ENCODE measurements at regions not wholly inside any gene's neighbourhood (a gene's known extent, or its start where the extent isn't known, plus 50 kb on each side); places are given as distances from the start of the nearest gene placed in this dataset.

DNA sequence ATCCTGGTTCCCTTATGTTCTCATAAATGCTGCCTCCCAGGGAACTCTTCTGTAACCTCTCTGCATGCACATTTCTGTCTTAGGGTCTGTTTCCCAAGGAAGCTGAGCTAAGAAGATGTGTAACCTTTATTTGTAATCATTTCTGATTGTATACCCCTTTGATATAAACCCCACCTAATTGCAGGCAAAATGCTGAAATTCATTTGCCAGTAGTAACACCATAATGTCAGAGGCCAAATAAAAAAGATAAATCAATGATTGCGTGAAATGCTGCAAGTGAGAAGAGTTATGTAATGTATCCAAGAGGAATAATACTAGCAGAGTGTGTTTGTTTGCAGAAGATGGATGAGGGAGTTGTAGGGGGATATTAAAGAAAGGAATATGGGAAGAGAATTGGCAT lies 822.6 kb upstream of the GRAMD2B start:
- DNase-seq: no peak
- Mint-ChIP-seq H3K27me3 (no peaks in the 10 kb centered on the region), H3K4me1 (ENCODE audit: low read depth) (no peaks in the 10 kb centered on the region), H3K27ac (no peak overlapping the region), H3K9me3 (no peaks in the 10 kb centered on the region), H3K4me3 (no peak overlapping the region), H3K36me3 (no peaks in the 10 kb centered on the region)
- CTCF ChIA-PET: no interaction called here
- POLR2A ChIA-PET: no interaction called here
- intact Hi-C loops (cut with micrococcal nuclease): no loop called here

DNA sequence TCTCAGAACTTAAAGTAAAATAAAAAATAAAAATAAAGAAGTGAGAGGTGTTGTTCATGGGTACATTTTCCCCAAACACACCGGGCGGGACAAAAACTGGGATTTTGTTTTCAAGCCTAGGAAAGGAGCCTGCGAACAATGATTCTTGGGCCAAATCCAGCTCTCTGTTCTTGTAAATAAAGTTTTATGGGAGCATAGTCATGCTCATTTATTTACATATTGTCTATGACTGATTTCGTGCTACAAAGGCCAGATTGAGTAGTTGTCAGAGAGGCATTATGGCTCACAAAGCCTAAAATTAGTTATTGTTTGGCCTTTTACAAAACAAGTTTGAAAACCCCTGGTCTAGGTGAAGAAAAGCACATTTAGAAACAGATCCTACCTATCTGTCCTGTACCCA lies 821.0 kb upstream of the GRAMD2B start:
- no peaks in the 10 kb centered on the region for H3K4me1 Mint-ChIP-seq (ENCODE audit: low read depth)
- H3K27me3 Mint-ChIP-seq: no peaks in the 10 kb centered on the region
- DNase-seq: no peak
- H3K36me3 Mint-ChIP-seq: no peaks in the 10 kb centered on the region
- no peak overlapping the region for H3K4me3 Mint-ChIP-seq
- no peaks in the 10 kb centered on the region for H3K9me3 Mint-ChIP-seq
- ChIA-PET POLR2A (no interaction called here), CTCF (no interaction called here)
- intact Hi-C loops (cut with micrococcal nuclease): no loop called here
- H3K27ac Mint-ChIP-seq: no peak overlapping the region

DNA sequence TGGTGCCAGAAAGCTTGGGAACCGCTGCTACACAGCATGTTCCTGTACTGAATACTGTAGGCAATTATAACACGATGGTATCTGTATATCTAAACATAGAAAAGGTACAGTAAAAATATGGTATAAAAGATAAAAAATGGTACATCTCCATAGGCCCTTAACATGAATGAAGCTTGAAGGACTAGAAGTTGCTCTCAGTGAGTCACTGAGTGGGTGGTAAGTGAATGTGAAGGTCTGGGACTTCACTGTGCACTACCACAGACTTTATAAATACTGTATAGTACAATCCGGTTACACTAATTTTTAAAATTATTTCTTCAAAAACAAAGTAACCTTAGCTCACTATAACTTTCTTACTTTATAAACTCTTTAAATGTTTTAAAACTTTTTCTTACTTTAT lies 819.9 kb upstream of the GRAMD2B start:
- POLR2A ChIA-PET: no interaction called here
- Mint-ChIP-seq H3K36me3 (no peaks in the 10 kb centered on the region), H3K9me3 (no peaks in the 10 kb centered on the region), H3K4me3 (no peak overlapping the region), H3K27ac (no peak overlapping the region), H3K4me1 (ENCODE audit: low read depth) (no peaks in the 10 kb centered on the region), H3K27me3 (no peaks in the 10 kb centered on the region)
- intact Hi-C loops (cut with micrococcal nuclease): no loop called here
- CTCF ChIA-PET: no interaction called here
- DNase-seq: no peak

GRCh38 chr5:125604104-125604503 lies 819.1 kb upstream of the GRAMD2B start:
- Mint-ChIP-seq H3K9me3 (no peaks in the 10 kb centered on the region), H3K4me1 (ENCODE audit: low read depth) (no peaks in the 10 kb centered on the region), H3K36me3 (no peaks in the 10 kb centered on the region), H3K27ac (no peak overlapping the region), H3K27me3 (no peaks in the 10 kb centered on the region), H3K4me3 (no peak overlapping the region)
- DNase-seq: no peak
- CTCF ChIA-PET: no interaction called here
- POLR2A ChIA-PET: no interaction called here
- intact Hi-C loops (cut with micrococcal nuclease): no loop called here

GRCh38 chr5:125607018-125607417 lies 816.2 kb upstream of the GRAMD2B start:
- intact Hi-C loops (cut with micrococcal nuclease): no loop called here
- Mint-ChIP-seq H3K4me1 (ENCODE audit: low read depth) (no peaks in the 10 kb centered on the region), H3K27ac (no peak overlapping the region)

GRCh38 chr5:125609011-125609410 lies 814.2 kb upstream of the GRAMD2B start:
- no peak overlapping the region for H3K4me3 Mint-ChIP-seq
- DNase-seq: no peak
- H3K27me3 Mint-ChIP-seq: no peaks in the 10 kb centered on the region
- ChIA-PET POLR2A (no interaction called here), CTCF (no interaction called here)
- no peak overlapping the region for H3K27ac Mint-ChIP-seq
- no peaks in the 10 kb centered on the region for H3K36me3 Mint-ChIP-seq
- intact Hi-C loops (cut with micrococcal nuclease): no loop called here
- H3K4me1 Mint-ChIP-seq (ENCODE audit: low read depth): no peaks in the 10 kb centered on the region
- H3K9me3 Mint-ChIP-seq: peaks cover 8% of the 10 kb centered on the region

More at GRCh38 chr5:125607018-125607417, 816.2 kb upstream of the GRAMD2B start:
- H3K4me3 Mint-ChIP-seq: no peak overlapping the region
- no peaks in the 10 kb centered on the region for H3K27me3 Mint-ChIP-seq
- no peaks in the 10 kb centered on the region for H3K36me3 Mint-ChIP-seq
- POLR2A ChIA-PET: no interaction called here
- CTCF ChIA-PET: no interaction called here
- H3K9me3 Mint-ChIP-seq: peaks cover 5% of the 10 kb centered on the region
- DNase-seq: no peak

- intact Hi-C loops (cut with micrococcal nuclease): no loop called here
- Mint-ChIP-seq H3K36me3 (no peaks in the 10 kb centered on the region), H3K9me3 (peaks cover 8% of the 10 kb centered on the region), H3K27me3 (no peaks in the 10 kb centered on the region), H3K4me3 (no peak overlapping the region), H3K4me1 (ENCODE audit: low read depth) (no peaks in the 10 kb centered on the region), H3K27ac (no peak overlapping the region)
- ChIA-PET CTCF (no interaction called here), POLR2A (no interaction called here)
- DNase-seq: no peak
These were observed 812.3 kb upstream of the GRAMD2B start for GRCh38 chr5:125610892-125611291.

- Mint-ChIP-seq H3K27me3 (no peaks in the 10 kb centered on the region), H3K27ac (no peak overlapping the region), H3K4me1 (ENCODE audit: low read depth) (no peaks in the 10 kb centered on the region), H3K4me3 (no peak overlapping the region), H3K36me3 (no peaks in the 10 kb centered on the region), H3K9me3 (peaks cover 8% of the 10 kb centered on the region)
- DNase-seq: no peak
- intact Hi-C loops (cut with micrococcal nuclease): no loop called here
- POLR2A ChIA-PET: no interaction called here
- CTCF ChIA-PET: no interaction called here
These were observed 811.7 kb upstream of the GRAMD2B start for GRCh38 chr5:125611541-125611940.

GRCh38 chr5:125612181-125612721 lies 811.0 kb upstream of the GRAMD2B start:
- Mint-ChIP-seq H3K4me1 (ENCODE audit: low read depth) (no peaks in the 10 kb centered on the region), H3K4me3 (no peak overlapping the region), H3K27me3 (no peaks in the 10 kb centered on the region), H3K27ac (no peak overlapping the region), H3K9me3 (peaks cover 8% of the 10 kb centered on the region), H3K36me3 (no peaks in the 10 kb centered on the region)
- intact Hi-C loops (cut with micrococcal nuclease): no loop called here
- no peak for DNase-seq
- CTCF ChIA-PET: no interaction called here
- POLR2A ChIA-PET: no interaction called here

DNA sequence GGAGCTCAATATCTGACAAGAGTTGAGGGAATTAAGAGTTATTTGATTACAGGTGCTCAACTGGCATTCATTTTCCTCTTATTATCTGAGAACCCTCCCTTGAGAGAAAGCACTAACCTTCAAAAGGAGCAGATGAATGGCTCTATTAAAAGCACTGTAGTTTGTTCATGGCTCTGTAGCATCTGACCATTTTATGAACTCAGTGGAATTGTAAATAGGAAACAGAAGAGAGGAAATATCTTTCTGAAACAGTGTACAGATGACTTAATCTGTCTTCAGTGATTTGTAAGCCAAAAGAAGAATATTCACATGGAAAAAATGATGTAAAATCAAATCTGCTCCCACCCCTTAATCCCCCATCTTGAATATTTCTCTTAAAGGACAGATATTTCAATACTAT lies 810.4 kb upstream of the GRAMD2B start:
- intact Hi-C loops (cut with micrococcal nuclease): no loop called here
- DNase-seq: no peak
- Mint-ChIP-seq H3K27me3 (no peaks in the 10 kb centered on the region), H3K4me1 (ENCODE audit: low read depth) (no peaks in the 10 kb centered on the region), H3K36me3 (no peaks in the 10 kb centered on the region), H3K4me3 (no peak overlapping the region), H3K27ac (no peak overlapping the region), H3K9me3 (peaks cover 8% of the 10 kb centered on the region)
- ChIA-PET CTCF (no interaction called here), POLR2A (no interaction called here)

DNA sequence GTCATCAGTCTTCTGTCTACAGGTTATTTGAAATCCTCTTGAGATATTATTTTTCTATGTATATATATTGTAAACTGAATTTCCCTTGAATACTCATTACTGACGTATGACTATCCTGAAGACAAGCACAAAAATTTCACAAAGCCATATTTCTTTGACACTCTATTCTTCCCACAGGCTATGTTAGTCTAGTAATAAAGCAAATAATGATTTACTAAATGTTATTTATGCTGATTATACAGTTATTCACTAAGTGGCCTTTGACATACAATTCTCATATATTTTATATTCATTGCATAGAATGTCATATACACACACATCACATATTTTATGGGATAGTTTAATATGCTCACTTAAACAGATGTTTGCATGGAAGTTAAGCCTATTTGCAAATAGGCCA lies 793.0 kb upstream of the GRAMD2B start:
- ChIA-PET CTCF (no interaction called here), POLR2A (no interaction called here)
- no peak for DNase-seq
- intact Hi-C loops (cut with micrococcal nuclease): no loop called here
- H3K4me1 Mint-ChIP-seq (ENCODE audit: low read depth): no peaks in the 10 kb centered on the region
- H3K27ac Mint-ChIP-seq: no peak overlapping the region
- H3K4me3 Mint-ChIP-seq: no peak overlapping the region
- peaks cover 14% of the 10 kb centered on the region for H3K9me3 Mint-ChIP-seq
- no peaks in the 10 kb centered on the region for H3K27me3 Mint-ChIP-seq
- H3K36me3 Mint-ChIP-seq: no peaks in the 10 kb centered on the region

DNA sequence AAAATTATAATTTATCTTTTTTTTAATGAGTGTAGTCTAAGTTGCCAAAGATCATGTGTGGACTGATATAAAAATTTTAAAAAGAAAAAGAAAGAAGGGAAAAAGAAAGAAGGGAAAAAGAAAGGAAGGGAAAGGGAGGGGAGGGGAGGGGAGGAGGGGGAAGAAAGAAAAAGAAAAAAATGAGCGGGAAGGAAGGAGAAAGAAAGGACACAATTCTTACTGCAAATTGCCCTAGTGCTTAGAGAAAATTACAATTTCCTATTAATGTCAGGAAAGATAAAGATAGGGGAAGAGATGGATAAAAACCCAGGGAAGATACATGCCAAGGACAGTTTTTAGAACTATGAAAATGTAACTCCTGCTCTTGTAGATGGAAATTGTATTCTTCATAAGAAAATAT lies 789.7 kb upstream of the GRAMD2B start:
- no peak overlapping the region for H3K4me3 Mint-ChIP-seq
- CTCF ChIA-PET: no interaction called here
- no peaks in the 10 kb centered on the region for H3K4me1 Mint-ChIP-seq (ENCODE audit: low read depth)
- POLR2A ChIA-PET: no interaction called here
- DNase-seq: no peak
- H3K27ac Mint-ChIP-seq: no peak overlapping the region
- no peaks in the 10 kb centered on the region for H3K27me3 Mint-ChIP-seq
- intact Hi-C loops (cut with micrococcal nuclease): no loop called here
- H3K9me3 Mint-ChIP-seq: peaks cover 11% of the 10 kb centered on the region
- no peaks in the 10 kb centered on the region for H3K36me3 Mint-ChIP-seq

GRCh38 chr5:125634216-125634835 lies 788.9 kb upstream of the GRAMD2B start:
- H3K9me3 Mint-ChIP-seq: peaks cover 11% of the 10 kb centered on the region
- ChIA-PET POLR2A (no interaction called here), CTCF (no interaction called here)
- H3K27ac Mint-ChIP-seq: no peak overlapping the region
- DNase-seq: no peak
- H3K36me3 Mint-ChIP-seq: no peaks in the 10 kb centered on the region
- intact Hi-C loops (cut with micrococcal nuclease): no loop called here
- H3K4me1 Mint-ChIP-seq (ENCODE audit: low read depth): no peaks in the 10 kb centered on the region
- H3K4me3 Mint-ChIP-seq: no peak overlapping the region
- H3K27me3 Mint-ChIP-seq: no peaks in the 10 kb centered on the region

GRCh38 chr5:125639858-125640257 lies 783.4 kb upstream of the GRAMD2B start:
- Mint-ChIP-seq H3K36me3 (no peaks in the 10 kb centered on the region), H3K9me3 (peaks cover 29% of the 10 kb centered on the region), H3K27ac (no peak overlapping the region), H3K27me3 (no peaks in the 10 kb centered on the region), H3K4me1 (ENCODE audit: low read depth) (no peaks in the 10 kb centered on the region), H3K4me3 (no peak overlapping the region)
- intact Hi-C loops (cut with micrococcal nuclease): no loop called here
- no peak for DNase-seq
- ChIA-PET CTCF (no interaction called here), POLR2A (no interaction called here)

All from activated CD4-positive, alpha-beta memory T cell treated with anti-CD3 and anti-CD28 coated beads for 36 hours (primary cell).